ENCODE measurements at regions not wholly inside any gene's neighbourhood (a gene's known extent, or its start where the extent isn't known, plus 50 kb on each side); places are given as distances from the start of the nearest gene placed in this dataset.

GRCh38 chr5:34439601-34440000, 216.5 kb upstream of the RAI14 start:
- TF ChIP-seq YY1 (IDR thresholded peaks at IDR 0.05; ENCODE audit: insufficient read depth, insufficient read length) (no peak), ZNF274 (IDR thresholded peaks at IDR 0.05; ENCODE audit: low read depth, low read length) (no peak), SUZ12 (IDR thresholded peaks at IDR 0.05; ENCODE audit: extremely low read depth, insufficient read depth, insufficient read length) (no peak)

Data from NT2/D1 (cell line).